GM12875 (cell line): ENCODE measurements at regions not wholly inside any gene's neighbourhood (a gene's known extent, or its start where the extent isn't known, plus 50 kb on each side); places are given as distances from the start of the nearest gene placed in this dataset.

Source experiments
- H3K4me3 ChIP-seq: one replicate; pipeline ENCODE4 v1.5.1; 2011; ENCODE audit warnings: low read depth, low read length, control low read depth
- CTCF ChIP-seq: IDR thresholded peaks from 2 replicates; pipeline ENCODE4 v1.5.1; 2011; ENCODE audit warnings: low read depth, mild to moderate bottlenecking, control low read depth, inconsistent platforms, low read length, moderate library complexity, borderline replicate concordance; ENCODE audit not compliant: insufficient read depth

DNA sequence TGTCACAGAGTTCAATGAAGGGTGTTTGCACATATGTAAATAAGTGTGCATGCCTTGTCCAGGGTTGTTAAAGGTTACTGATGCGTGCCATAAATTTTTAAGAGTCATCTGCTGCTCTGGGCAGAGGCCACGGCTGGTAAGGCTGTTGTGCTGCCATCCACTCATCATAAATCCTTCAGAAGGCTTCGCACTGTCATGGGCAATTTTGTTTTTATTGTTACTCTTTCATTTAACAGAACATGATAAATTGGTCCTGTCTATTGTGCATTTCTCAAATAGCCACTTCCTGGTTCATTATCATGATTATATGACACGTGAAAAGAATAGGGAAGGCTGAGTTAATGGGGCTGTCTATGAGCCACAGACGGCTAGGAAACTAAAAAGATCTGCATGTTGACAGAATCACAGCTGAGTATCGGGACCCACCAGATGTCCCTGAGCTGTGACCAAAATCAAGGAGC lies 634.3 kb upstream of the SOX11 start:
- H3K4me3 ChIP-seq = no peak overlapping the region
- no peak for TF ChIP-seq CTCF

DNA sequence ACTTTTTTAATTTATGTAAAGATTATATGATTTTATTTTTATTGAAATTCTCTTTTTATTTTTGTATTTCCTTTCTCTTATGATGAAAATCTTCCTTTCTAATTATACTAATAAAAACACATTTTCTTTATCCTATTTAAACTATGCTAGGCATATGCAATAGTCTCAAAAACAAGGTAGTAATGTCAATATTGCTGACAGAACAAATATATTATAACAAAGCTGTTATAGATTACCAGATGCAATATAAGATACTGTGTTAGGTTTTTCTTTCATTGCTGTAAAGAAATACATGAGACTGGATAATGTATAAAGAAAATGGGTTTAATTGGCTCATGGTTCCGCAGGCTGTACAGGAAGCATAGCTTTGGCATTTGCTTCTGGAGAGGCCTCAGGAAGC lies 631.2 kb upstream of the SOX11 start:
- no peak for TF ChIP-seq CTCF
- no peak overlapping the region for H3K4me3 ChIP-seq

- H3K4me3 ChIP-seq = no peak overlapping the region
- no peak for TF ChIP-seq CTCF
Measured at GRCh38 chr2:5064687-5065086, 627.5 kb upstream of the SOX11 start.

GRCh38 chr2:5067816-5068215 lies 624.4 kb upstream of the SOX11 start:
- no peak overlapping the region for H3K4me3 ChIP-seq
- no peak for TF ChIP-seq CTCF

DNA sequence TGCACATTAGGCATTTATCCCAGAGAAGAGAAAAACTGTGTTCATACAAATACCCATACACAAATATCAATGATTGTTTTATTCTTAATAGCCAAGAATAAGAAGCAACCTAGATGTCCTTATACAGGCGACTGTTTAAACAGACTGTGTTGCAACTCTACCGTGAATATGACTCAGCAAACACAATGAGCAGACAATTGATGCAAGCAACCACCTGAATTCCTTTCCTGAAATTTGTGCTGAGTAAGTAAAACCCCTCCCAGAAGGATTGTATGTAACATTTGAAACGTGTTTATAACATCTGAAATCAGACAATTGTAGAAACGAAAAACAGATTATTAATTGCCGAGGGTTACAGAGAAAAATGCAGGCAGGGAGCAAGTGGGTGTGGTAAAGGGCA lies 621.9 kb upstream of the SOX11 start:
- no peak overlapping the region for H3K4me3 ChIP-seq
- no peak for TF ChIP-seq CTCF

DNA sequence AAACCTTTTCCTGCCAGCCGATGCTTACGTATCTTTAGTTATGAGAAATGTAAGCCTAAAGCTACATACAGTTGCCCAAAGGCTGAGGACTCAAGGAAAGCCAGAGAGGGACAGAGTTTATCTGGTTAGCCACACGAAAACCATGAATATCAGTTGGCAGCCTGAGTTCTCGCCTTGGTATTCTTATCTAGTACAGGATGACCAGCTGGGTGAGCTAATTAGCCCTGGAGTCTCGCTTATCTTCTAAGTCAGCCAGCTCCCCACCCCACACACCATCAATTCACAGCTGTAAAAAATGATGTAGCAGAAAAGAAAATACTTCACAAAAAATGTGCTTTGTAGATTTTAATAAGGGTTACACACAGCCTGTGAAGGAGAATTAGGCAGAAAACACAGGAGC lies 617.5 kb upstream of the SOX11 start:
- TF ChIP-seq CTCF = no peak

DNA sequence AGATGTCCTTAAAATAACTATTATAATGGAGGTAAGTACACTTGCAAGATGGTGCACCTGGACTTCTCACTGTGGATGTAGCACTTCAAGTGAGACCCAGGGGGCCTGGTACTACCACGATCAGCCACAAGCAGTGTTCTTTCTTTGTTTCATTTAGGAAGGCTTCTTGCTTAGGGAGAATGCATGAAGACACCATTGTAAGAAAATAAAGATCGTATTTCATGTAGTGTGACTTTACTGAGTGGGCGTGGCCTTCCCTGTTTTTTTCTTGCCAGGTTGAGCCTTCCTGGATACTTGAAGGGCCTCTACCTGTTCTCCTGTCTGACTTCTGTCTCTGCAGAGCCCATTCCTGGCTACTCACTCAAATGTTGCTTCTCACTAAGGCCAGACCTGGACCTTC lies 615.6 kb upstream of the SOX11 start:
- H3K4me3 ChIP-seq = no peak overlapping the region
- no peak for TF ChIP-seq CTCF

More for the DNA sequence above, 617.5 kb upstream of the SOX11 start:
- H3K4me3 ChIP-seq = no peak overlapping the region
